HUDEP-2 (cell line): ENCODE measurements at regions not wholly inside any gene's neighbourhood (a gene's known extent, or its start where the extent isn't known, plus 50 kb on each side); places are given as distances from the start of the nearest gene placed in this dataset.

ENCODE experiments used
- DNase-seq, 76 experiments: peaks; one replicate each; lab custom pipeline; 2025; ENCODE audit not compliant: unreplicated experiment in 76 of 76; lab: John Stamatoyannopoulos, UW

- no peak for DNase-seq
These were observed 139.2 kb downstream of the LINC00632 start for GRCh38 chrX:140848800-140849199.

GRCh38 chrX:140860718-140861117, 141.7 kb upstream of the SPANXB1 start:
- DNase-seq, result no peak

GRCh38 chrX:140866446-140866845, 135.9 kb upstream of the SPANXB1 start:
- DNase-seq, result no peak

- no peak for DNase-seq
These were observed 89.8 kb upstream of the SPANXB1 start for GRCh38 chrX:140912606-140913005.

- DNase-seq, result no peak
These were observed 88.4 kb upstream of the SPANXB1 start for GRCh38 chrX:140913802-140914501.

- DNase-seq, result no peak
These were observed 85.5 kb upstream of the SPANXB1 start for GRCh38 chrX:140916872-140917271.

- DNase-seq, result no peak
These were observed 84.9 kb upstream of the SPANXB1 start for GRCh38 chrX:140917354-140918115.

- peak in 20 of 76 experiments; percentile 0 to 30 (median 0) for DNase-seq
These were observed 83.9 kb upstream of the SPANXB1 start for GRCh38 chrX:140918398-140919038.

- no peak for DNase-seq
These were observed 82.0 kb upstream of the SPANXB1 start for GRCh38 chrX:140920416-140920815.

- no peak for DNase-seq
These were observed 79.3 kb upstream of the SPANXB1 start for GRCh38 chrX:140923118-140923517.

GRCh38 chrX:140928739-140929138, 73.7 kb upstream of the SPANXB1 start:
- no peak for DNase-seq

- DNase-seq, result no peak
These were observed 69.4 kb upstream of the SPANXB1 start for GRCh38 chrX:140933016-140933415.

- no peak for DNase-seq
These were observed 68.3 kb upstream of the SPANXB1 start for GRCh38 chrX:140933874-140934655.

- no peak for DNase-seq
These were observed 58.9 kb upstream of the SPANXB1 start for GRCh38 chrX:140943513-140943912.

GRCh38 chrX:140944710-140945109, 57.7 kb upstream of the SPANXB1 start:
- DNase-seq, result no peak

GRCh38 chrX:140948827-140949226, 53.6 kb upstream of the SPANXB1 start:
- DNase-seq, result no peak

- DNase-seq, result no peak
These were observed 53.2 kb upstream of the SPANXB1 start for GRCh38 chrX:140949233-140949632.
